NCI-H128 (cell line): ENCODE measurements at regions not wholly inside any gene's neighbourhood (a gene's known extent, or its start where the extent isn't known, plus 50 kb on each side); places are given as distances from the start of the nearest gene placed in this dataset.

ENCODE experiments used
- DNase-seq: peaks from one replicate; lab custom pipeline; 2025; ENCODE audit not compliant: unreplicated experiment; lab: John Stamatoyannopoulos, UW

DNA sequence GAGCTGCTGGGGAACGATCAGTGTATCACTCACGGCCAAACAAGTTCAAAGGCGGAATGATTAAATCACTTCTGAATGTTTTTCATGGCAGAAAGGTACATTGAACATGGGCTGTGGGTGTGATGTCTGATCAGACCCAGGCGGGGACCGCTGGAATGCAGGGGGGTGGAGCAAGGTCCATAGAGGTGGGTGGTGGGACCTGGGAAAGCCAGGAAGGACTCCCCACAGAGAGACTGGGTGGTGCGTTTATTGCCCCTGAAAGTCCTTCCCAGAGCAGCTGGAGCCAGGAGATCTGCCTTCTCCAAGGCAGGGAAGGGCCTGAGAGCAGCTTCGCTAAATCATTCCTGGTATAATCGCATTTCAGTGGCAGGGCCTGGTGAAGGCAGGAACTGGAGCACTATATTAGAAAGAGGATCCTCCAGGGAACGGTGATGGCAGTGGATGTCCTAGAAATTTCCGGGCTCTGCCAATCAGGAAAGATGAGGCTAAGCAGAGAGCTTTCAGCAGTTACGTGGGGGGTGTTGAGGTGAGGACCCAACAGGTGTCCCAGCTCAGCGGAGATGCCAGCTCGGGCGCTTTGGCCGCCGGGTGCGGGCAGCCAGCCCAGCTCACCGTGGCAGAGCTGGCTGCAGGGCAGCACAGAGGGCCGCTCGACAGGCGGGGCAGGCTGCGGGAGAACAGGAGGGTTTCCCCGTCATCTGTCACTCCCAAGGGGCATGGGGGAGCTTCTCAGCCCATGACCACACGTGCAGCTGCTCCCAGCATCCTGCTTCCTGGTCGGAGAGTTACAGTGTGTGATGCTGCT lies 271.7 kb downstream of the CTTN start:
- DNase-seq = no peak

- no peak for DNase-seq
Measured at GRCh38 chr11:70670676-70671034, 272.3 kb downstream of the CTTN start.

GRCh38 chr11:70671083-70671482 lies 272.8 kb downstream of the CTTN start:
- DNase-seq = no peak

GRCh38 chr11:70671611-70672010 lies 273.3 kb downstream of the CTTN start:
- no peak for DNase-seq

DNA sequence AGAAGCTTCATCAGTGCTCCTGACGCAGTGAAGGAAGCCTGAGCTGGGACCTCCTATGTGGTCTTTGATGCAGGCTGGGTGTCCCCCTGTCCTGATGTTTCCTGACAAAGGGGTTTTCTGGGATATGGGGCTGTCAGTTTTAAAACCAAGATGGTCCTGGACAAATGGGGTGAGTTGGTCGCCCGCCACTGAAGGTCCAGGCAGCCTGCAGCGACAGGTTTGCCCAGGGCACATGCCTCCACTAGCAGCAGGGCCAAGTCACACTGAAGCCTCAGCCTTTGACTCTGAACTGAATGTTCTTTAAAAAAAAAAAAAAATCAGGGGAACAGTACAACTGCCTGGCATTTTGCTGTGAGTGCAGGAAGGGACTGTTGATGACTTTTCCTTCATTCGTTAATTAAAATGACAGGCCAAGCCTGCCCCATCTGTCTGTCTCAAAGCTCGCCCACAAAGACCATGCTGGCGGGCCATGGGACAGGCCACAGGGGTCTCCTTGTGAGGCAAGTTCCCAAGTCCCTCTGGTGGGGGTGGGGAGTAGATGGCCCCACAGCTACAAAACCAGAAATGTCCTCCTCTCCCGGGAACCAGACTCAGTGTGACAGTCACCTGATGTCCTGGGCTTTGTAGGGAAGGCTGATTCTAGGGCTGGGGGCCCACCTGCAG lies 274.8 kb downstream of the CTTN start:
- no peak for DNase-seq

GRCh38 chr11:70674605-70675004 lies 276.3 kb downstream of the CTTN start:
- DNase-seq = no peak

DNA sequence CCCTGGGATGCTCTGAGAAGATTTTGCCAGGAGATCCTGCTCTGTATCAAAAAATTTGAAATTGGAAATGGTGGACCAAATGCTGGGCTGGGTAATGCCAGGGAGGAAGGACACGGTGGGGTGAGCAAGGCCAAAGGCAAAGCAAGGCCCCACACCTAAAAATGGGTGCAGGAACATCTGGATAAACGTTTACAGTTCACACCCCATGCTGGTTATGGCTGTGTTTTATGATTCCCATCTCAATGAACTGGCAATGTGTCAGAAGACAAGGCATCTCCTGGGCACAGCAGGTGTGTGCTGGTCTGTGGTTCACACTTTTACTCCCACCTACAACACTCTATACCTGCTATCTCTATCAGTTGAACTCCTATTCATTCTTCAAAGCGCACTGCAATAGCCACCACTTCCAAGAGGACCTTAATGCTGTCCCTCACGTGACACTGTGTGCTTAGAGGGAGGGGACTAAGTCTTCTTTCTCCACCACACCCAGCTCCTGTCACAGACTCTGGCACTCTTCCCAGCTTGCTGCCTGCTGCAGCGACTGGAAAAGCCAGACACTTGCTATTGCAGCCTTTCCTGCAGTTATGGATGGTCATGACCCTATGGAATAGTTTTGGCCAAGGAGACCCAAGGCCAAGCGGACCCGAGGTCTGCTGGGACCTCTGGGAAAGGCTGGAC lies 277.5 kb downstream of the CTTN start:
- no peak for DNase-seq

DNA sequence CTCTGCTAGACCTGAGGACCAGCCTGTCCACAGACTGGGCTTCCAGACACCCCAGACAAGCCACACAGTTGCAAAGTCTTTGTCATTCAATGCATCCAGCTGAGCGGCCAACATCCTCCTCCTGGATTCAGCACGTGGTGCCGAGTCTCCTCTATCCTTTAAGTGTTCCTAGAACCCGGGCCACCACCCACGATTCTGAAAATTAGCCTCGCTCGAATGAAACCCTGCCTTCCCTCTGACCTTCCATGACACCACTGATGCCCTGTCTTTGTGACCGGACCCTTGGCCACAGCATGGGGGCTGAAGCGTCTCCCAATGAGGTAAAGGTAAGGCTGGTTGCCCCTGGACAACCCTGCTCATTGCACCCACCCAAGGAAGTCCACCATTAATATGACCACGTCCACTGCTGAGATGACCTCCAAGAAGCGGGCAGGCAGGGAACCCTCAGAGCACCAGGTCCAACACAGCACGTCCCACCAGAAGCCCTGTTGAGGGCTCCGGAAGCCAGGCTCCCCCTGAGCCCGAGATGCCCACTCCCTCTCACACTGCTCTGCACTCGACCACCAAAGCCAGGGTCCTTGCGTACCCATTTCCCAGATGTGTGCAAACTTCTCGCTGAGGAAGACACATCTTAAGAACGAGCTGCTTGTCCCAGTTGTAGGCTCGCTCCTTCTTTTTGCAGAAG lies 279.0 kb downstream of the CTTN start:
- DNase-seq = no peak

GRCh38 chr11:70678931-70679900 lies 280.9 kb downstream of the CTTN start:
- no peak for DNase-seq

DNA sequence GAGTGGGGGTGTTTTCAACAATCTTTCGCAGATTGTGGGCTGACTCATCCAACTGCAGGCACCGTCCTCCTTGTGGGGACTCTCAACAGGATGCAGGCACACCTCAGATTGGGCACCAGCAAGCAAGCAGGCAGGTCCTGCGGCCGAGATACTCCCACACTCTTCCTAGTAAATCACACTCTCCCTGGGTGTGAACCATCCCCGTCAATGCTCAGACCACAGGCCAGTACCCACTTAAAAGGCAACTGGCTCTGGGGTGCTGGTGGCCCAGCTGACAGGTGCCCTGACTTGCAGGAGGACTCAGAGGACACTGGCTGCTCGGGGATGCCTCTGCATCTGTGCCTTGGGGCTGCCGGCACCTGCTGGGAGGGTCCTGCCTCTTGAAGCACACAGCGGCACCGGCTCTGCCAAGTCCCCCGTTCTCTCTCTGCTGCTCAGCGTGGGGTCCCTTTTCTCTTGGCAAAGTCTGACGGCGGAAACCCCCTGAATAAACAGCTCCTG lies 282.5 kb downstream of the CTTN start:
- no peak for DNase-seq

DNA sequence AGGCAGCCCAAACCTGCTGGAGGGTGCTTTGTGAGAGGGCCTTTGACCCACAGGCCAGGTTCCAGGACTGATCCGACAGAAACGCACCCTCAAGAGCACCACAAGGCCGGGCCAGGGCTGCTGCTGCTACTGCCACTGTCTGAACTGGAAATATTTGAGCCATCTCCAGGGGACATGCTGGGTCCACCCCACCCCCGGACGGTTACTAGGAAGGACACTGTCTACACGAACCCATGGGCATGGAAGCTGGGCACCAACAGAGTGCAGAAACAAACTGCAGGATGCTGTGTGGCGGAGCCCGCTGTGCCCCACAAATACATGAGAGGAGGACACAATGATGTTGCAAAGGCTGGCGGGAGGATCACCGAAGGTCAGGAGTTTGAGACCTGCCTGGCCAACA lies 283.7 kb downstream of the CTTN start:
- DNase-seq = no peak

GRCh38 chr11:70682760-70683159 lies 284.4 kb downstream of the CTTN start:
- DNase-seq = no peak

GRCh38 chr11:70687716-70688115 lies 289.4 kb downstream of the CTTN start:
- no peak for DNase-seq

DNA sequence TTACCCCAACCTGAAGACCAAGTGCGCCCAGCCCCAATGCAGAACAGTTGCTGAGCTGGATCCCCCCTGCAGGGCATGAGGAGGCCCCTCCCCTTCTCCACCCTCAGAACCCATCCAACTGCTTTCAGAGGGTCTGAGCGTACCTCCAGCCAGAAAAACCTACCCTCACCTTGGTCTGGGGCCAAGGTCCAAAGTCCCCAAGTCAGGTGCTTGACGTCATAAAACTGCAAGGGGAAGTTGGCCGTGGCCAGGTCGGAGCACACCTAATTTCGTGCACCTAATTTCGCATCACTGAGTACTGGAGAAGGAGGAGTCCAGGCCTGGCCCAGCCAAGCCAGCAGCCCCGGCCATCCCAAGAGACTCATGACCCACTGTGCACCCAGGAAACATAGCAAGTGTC lies 289.8 kb downstream of the CTTN start:
- no peak for DNase-seq

- DNase-seq = no peak
Measured at GRCh38 chr11:70689764-70690163, 291.4 kb downstream of the CTTN start.

- no peak for DNase-seq
Measured at GRCh38 chr11:70692131-70692530, 293.8 kb downstream of the CTTN start.

GRCh38 chr11:70694371-70694770 lies 296.0 kb downstream of the CTTN start:
- DNase-seq = no peak

GRCh38 chr11:70695086-70695960 lies 297.0 kb downstream of the CTTN start:
- no peak for DNase-seq

GRCh38 chr11:70696076-70696475 lies 297.7 kb downstream of the CTTN start:
- DNase-seq = no peak
